Neural cell (in vitro differentiated cells): ENCODE measurements at regions not wholly inside any gene's neighbourhood (a gene's known extent, or its start where the extent isn't known, plus 50 kb on each side); places are given as distances from the start of the nearest gene placed in this dataset.

Experiments used
- CTCF ChIP-seq: fragments of 450-650 bp; IDR thresholded peaks from 2 replicates; pipeline ENCODE4 v1.5.1; 2014; ENCODE audit warnings: antibody characterized with exemption, mild to moderate bottlenecking, moderate library complexity; ENCODE audit not compliant: poor library complexity, severe bottlenecking
- EP300 ChIP-seq: fragments of 450-650 bp; conservative IDR thresholded peaks from 2 replicates; pipeline ENCODE4 v1.6.1; 2014; ENCODE audit warnings: antibody characterized with exemption, mild to moderate bottlenecking, moderate library complexity; ENCODE audit not compliant: poor library complexity, severe bottlenecking
- EZH2 ChIP-seq: fragments of 200-600, 300-800 bp; shearing (Covaris generic), sonication (generic); IDR thresholded peaks from 2 replicates; pipeline ENCODE4 v1.6.1; 2014; ENCODE audit warnings: antibody characterized with exemption, low read length, borderline replicate concordance, mild to moderate bottlenecking; ENCODE audit not compliant: insufficient read depth, poor library complexity, severe bottlenecking
- MXI1 ChIP-seq: fragments of 450-650 bp; conservative IDR thresholded peaks from 2 replicates; pipeline ENCODE4 v1.6.1; 2014; ENCODE audit warnings: antibody characterized with exemption, mild to moderate bottlenecking; ENCODE audit not compliant: poor library complexity, severe bottlenecking
- POLR2AphosphoS5 ChIP-seq: IDR thresholded peaks from 2 replicates; pipeline ENCODE4 v1.6.1; 2012
- REST ChIP-seq: IDR thresholded peaks from 2 replicates; pipeline ENCODE4 v1.6.1; 2012; ENCODE audit warnings: borderline replicate concordance
- SMC3 ChIP-seq: fragments of 450-650 bp; conservative IDR thresholded peaks from 2 replicates; pipeline ENCODE4 v1.6.1; 2014; ENCODE audit warnings: antibody characterized with exemption, mild to moderate bottlenecking, moderate library complexity; ENCODE audit not compliant: poor library complexity
- TAF1 ChIP-seq: IDR thresholded peaks from 2 replicates; pipeline ENCODE4 v1.6.1; 2012; ENCODE audit warnings: low read depth

GRCh38 chr19:30131722-30132291 is 189.8 kb downstream of the URI1 start:
- no peak for TF ChIP-seq EZH2
- TF ChIP-seq CTCF: no peak
- no peak for TF ChIP-seq POLR2AphosphoS5
- TF ChIP-seq SMC3: no peak
- no peak for TF ChIP-seq EP300
- TF ChIP-seq MXI1: no peak
- TF ChIP-seq REST: no peak
- no peak for TF ChIP-seq TAF1
